ENCODE measurements at regions not wholly inside any gene's neighbourhood (a gene's known extent, or its start where the extent isn't known, plus 50 kb on each side); places are given as distances from the start of the nearest gene placed in this dataset.

GRCh38 chr5:89471541-89471940 is 588.6 kb upstream of the MEF2C start:
- TF ChIP-seq POLR2A (IDR thresholded peaks at IDR 0.05; ENCODE audit: low read depth, low read length), result no peak
- TF ChIP-seq POLR2AphosphoS5 (IDR thresholded peaks at IDR 0.05; ENCODE audit: low read depth, low read length), result no peak

Data from GM12892 (cell line).